ENCODE measurements at regions not wholly inside any gene's neighbourhood (a gene's known extent, or its start where the extent isn't known, plus 50 kb on each side); places are given as distances from the start of the nearest gene placed in this dataset.

DNA sequence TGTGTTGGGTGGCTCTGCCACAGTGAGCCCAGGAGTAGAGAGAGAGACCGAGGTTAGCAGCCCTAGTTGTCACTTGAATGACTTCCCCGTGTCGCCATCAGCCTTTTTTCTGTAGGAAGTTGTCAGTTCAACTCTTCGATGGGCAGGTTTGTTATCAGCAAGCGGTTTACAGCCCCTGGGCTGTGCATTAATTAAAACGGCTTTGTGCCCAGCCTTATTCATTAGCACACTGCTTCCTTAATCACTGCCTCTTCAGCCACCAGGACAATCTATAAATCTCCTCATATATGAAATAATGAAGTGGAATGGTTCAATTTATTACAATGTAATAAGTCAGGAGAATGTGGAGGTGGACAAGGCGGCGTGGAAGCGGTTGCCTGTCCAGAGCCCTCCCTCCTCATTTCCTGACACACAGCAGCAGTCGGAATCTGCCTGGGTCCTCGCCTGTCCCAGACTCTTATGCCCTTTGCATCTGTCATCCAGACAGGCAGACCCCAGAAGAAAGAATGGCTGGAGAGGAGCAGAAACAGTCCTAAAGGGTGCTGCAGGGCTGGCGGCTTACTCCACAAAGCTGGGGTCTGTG, 122.4 kb upstream of the OPCML start:
- TF ChIP-seq GATA2 (IDR thresholded peaks at IDR 0.05; ENCODE audit: low read depth, low read length) (no peak), GATA3 (IDR thresholded peaks at IDR 0.05; ENCODE audit: low read depth, low read length) (no peak)
